Right kidney (tissue), 1 donor: ENCODE measurements at regions not wholly inside any gene's neighbourhood (a gene's known extent, or its start where the extent isn't known, plus 50 kb on each side); places are given as distances from the start of the nearest gene placed in this dataset.
"Not testable (repeated sequence)": the region's sequence is repeated elsewhere in the genome, so short reads cannot be mapped to it uniquely, and the experiment has no call there.

Source experiments
- DNase-seq: peaks from one replicate; pipeline ENCODE4 v3.0.0-alpha.2; 2016

- DNase-seq = no peak
Observed at GRCh38 chr2:192687015-192687414, 492.3 kb upstream of the TMEFF2 start.

- DNase-seq = not testable (repeated sequence)
Observed at GRCh38 chr2:192682511-192682910, 487.8 kb upstream of the TMEFF2 start.

GRCh38 chr2:192675681-192676080, 480.9 kb upstream of the TMEFF2 start:
- no peak for DNase-seq

DNA sequence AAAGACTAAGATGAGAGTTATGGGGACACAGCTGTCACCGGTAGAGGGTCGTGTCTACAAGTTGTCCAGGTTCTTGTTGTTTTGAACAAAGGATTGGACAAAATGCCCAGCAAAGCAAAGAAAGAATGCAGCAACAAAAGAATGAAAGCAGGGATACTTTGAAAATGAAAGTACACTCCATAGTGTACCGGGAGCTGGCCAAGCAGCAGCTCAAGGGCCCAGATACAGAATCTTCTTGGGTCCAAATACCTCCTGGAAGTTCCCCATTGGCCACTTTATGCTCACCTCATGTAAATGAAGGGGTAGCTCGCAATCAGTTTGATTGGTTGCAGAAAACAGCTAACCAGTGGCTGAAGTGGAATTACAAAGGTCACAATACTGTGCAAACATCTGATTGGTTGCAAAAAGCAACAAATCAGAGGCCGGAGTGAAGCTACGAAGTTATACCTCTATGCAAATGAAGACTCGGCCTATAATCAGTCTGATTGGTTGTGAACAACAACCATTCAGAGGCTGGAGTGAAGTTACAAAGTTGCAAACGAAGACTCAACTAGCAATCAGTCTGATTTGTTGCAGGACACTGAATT, 474.9 kb upstream of the TMEFF2 start:
- DNase-seq = no peak

DNA sequence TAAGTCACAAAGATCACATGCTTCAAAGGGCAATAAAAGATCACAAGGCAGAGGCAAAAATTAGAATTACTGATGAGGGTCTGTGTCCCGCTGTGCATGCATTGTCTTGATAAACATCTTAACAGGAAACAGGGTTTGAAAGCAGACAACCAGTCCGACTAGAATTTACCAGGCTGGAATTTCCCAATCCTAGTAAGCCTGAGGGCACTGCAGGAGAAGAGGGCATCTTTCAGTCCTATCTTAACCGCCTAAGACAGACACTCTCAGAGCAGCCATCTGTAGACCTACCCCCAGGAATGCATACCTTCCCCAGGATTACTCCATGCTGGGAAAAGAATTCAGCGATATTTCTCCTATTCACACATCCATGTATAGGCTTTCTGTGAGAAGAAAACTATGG, 465.8 kb upstream of the TMEFF2 start:
- DNase-seq = not testable (repeated sequence)

DNA sequence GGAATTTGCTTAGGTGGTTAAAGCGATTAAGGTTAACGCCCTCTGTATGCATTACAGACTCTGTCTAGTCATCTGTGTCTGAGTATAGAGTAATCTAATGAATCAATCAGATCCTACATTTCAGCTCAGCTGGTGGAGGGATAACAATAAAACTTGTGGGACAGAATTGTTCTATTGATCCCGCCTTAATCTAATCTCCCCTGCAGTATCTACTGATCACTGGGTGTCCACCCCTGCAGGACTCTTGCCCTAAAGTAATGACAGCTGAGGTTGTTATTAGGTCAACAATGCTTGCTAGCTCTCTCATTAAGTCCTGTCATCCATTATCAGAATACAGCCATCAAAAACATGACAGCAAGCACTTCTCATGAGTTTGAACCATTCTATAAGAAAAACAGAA, 462.6 kb upstream of the TMEFF2 start:
- DNase-seq = no peak

DNA sequence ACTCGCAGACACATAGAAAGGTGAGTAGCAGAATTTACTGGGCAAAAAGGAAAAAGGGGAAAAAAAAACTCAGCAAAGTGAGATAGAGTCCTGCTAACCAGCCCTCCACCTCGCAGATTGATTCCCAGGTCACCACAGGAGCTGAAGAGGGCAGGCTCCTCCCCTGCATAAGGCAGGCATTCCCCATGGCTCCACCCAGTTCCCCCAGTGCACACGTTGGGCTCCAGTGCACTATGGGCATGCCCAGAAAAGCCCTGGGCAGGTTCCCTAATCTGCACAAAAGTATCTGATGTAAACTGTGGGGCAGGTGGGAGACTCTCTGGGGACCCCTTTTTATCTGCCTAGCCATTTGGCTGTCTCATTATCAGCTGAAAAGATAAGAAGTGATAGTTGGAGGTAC, 461.2 kb upstream of the TMEFF2 start:
- DNase-seq = no peak

DNA sequence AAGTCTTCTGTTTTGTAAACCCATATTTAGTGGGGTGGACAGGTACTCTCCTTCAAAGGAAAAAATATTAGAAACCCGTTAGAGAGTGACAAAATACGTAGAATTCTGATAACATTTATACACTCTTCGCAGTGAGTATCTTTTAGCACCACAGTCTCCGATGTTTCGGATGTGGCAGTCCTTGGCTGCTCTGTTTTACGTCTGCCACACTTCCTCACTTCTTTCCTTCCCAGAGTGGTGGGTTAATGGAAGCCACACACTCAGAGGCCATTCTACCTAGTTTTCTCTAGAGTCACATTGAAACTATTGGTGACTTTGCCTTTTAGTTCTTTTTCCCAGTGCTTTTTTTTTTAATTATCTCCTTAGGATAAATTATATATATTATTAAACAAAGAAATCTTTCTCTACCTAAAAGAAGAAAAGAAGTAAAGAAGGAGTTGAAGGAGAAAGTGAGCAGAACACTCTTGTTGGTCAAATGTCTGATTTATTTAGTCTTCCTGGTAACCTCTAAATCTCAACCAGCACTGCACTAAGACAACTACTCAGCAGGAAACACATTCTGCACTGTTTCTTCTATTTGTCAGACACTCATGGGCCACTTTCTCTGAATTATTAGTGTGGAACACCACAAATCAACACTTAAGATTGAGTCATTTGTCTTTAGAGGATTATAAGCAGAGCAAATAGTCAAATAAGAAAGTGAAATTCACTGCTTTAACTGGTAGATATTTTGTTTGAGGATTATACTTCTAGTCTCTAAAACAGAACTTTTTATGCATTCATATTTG, 451.3 kb upstream of the TMEFF2 start:
- no peak for DNase-seq

DNA sequence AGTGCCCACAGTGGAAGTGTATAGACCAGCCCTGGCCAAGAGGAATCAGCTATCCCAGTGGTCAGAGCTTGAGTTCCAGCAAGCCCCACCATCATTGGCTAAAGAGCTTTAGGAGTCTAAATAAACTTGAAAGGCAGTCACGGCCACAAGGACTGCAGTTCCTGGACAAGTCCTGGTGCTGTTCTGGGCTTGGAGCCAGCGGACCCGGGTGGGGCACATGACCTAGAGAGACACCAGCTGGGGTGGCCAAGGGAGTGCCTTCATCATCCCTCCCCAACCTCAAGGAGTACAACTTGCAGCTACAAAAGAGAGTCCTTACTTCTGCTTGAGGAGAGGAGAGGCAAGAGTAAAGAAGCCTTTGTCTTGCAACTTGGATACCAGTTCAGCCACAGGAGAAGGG, 439.8 kb upstream of the TMEFF2 start:
- DNase-seq = no peak

GRCh38 chr2:192628017-192628416, 433.3 kb upstream of the TMEFF2 start:
- DNase-seq = no peak

GRCh38 chr2:192615105-192615504, 420.4 kb upstream of the TMEFF2 start:
- DNase-seq = no peak

DNA sequence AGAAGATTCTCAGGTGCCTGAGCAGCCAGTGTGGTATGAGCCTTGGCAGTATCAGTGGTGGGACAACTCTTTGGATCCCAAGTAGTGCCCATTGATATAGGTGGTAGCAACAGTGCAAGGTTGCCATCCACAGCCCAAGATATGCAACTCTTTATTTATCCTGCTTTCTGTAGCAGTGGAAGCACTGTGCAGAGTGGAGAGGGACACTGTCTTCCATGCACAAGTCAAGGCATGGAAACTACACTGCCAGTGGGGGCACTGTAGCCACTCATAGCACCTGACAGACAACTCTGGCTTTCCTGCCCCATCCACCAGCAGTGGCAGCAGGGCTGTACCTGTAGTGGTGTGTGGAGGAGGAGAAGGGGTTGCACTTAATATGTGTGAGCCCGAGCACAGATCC, 409.6 kb upstream of the TMEFF2 start:
- DNase-seq = no peak

DNA sequence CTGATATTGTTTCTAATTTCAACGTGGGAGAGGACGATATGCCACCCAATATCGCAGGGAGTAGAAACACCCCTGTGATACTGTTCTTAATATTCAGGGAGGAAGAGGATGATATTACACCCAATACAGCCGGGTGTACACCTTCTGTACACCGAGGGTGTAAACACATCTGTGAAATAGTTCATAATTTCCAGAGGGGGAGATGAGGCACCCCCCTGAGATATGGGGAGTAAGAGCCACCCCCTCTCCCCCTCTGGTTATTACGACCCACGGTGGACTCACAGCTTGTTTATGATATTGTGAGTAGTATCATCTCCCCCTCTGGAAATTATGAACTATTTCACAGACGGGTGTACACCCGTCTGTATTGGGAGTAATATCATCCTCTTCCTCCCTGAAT, 403.9 kb upstream of the TMEFF2 start:
- DNase-seq = not testable (repeated sequence)

- DNase-seq = no peak
Observed at GRCh38 chr2:192593561-192593960, 398.8 kb upstream of the TMEFF2 start.

DNA sequence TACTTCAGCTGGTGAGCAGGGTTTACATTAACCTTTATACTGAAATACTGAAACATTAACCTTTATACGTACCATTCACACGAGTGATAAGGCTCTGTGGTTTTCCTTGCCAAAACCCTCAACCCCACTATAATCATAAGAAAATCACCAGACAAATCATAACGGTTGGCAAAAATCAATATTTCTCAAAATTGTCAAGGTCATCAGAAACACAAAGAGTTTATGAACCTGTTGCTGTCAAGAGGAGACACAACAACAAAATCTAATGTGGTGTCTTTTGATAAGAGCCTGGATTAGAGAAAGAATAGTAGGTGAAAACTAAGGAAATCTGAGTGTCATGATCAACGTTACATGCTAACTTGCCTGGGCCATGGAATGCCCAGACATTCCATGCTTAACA, 396.9 kb upstream of the TMEFF2 start:
- no peak for DNase-seq

DNA sequence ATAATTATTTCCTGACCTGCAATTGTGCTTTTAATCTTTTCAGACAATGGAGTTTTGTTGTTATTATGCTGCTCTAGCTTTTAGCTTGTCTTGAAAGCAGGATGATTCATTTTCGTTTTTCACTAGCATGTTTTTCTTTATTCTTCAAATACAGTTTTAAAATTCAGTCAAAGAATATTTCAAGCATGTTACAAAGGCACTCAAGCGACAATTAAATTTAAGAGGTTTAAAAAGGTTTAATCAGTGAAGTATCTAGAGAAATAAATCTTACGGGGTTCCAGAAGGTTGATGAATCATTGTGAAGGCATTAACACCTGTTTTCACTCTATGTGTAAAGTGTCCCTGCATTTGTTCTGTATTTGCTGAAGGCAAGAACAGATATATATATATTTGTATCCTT, 390.7 kb upstream of the TMEFF2 start:
- no peak for DNase-seq

DNA sequence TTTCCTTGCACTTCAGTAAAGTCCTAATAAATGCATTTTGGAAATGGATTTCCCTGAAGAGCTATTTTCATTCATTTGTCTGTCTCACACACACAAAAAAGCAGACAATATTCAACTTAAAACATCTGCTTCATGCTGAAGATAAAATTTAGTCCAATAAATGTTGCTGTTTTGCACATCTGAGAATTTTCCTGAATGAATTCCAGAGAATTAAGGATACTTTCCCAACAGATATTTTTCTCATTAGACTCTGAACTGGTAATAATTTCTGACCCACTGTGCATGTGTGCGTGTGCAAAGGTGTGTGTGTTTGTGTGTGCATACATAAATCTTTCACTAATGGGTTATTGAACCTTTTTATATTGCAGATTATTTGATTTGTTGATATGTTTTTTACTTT, 390.2 kb upstream of the TMEFF2 start:
- no peak for DNase-seq

DNA sequence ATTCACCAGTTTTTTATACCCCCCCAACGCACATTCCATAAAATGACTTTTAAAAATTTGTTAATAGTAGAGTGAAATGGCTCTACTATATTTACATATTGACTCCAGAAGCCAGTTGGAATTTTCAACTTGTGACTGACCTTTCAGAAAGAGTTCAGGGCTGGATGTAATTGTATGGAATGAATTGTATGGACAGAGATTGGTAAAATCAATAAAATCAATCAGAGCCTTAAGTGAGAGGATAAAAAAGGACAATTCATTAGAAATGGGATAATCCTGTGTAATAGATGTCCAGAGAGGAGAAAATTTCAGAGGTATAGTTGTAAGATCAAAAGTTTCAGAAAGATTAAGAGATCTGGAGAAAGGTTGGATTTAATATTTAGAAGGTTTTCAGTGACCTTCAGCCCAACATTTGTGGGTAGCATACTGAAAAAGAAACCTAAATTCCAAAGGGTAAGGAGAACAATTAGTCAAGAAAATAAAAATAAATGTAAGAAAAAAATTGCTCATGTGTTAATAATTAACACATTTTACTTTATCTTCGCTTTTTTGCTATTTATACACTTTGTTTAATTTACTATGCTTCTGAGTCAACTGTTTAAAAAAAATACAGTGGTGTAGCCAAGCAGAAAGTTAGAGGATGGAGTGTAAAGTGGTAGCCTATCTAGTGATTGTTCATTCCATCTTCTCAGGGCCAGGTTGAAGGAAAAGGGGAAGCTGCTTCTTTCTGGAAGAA, 385.4 kb upstream of the TMEFF2 start:
- no peak for DNase-seq

DNA sequence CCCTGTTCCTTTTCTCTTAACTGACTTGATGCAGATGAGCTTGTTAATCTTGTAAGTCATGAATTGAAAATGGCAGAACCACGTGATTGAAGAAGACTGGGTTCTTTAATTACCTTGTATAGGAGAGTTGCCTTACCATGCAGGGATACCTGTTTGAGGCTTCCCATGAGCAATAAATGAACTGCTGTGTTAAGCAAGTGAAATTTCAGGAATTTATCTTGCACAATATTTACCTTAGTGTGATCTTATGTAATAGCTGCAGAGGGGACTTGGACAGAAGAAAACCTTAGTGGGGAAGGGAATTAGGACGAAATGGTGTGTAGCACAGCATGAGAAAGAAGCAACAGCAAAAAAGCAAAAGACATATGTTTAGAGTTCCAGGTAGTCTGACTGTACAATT, 384.0 kb upstream of the TMEFF2 start:
- DNase-seq = no peak

- no peak for DNase-seq
Observed at GRCh38 chr2:192577706-192578105, 383.0 kb upstream of the TMEFF2 start.

DNA sequence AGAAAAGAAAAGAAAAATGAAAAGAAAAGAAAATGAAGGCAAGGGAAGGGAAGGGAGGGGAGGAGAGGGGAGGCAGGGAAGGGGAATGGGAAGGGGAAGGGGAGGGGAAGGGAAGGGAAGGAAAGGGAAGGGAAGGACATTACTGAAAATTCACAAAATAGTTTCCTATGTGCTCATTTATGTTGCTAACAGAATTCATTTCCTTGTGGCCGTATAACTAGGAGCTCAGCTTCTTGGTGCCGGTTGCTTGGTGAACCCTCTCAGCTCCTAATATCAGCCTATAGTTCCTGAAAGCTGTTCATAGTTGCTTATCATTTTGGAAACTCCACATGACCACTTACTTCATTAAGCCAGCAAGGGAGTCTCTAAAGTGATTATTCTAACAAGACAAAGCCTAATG, 379.8 kb upstream of the TMEFF2 start:
- DNase-seq = no peak

DNA sequence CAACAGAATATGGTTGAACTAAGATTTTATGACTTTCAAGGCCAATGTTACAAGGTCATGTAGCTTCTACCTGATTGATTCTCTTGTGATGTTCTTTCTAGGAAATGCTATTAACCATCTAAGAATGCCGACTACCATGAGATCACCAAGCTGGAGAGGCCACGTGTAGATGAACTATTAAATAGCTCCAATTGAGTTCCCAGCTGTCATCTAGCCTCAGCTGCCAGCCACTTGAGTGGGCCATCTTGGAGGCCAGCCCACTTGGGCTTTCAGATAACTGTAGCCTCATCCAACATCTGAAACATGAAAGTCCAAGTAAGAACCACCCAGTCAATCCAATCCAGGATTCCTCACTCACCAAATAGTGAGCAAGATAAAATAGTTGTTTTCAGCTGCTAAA, 376.9 kb upstream of the TMEFF2 start:
- DNase-seq = no peak

GRCh38 chr2:192570788-192571187, 376.1 kb upstream of the TMEFF2 start:
- DNase-seq = no peak

DNA sequence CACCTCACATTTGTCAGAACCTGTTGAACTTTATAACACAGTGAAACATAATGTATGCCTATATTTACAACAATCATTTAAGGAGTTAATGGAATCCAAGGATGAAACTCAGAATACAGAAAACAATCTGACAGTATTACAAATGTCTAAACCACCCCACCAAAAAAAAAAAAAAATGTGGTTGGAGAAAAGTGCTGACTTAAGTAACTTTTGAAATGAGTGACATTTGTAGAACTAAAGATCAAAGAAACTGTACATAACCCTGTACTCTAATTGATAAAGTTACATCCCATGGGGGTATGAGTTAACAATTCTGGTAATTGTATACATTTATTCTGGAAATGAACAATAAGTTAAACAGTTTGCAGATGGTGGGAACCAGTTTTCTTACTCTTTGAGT, 372.1 kb upstream of the TMEFF2 start:
- DNase-seq = no peak
